Uterus (tissue), 3 donors: ENCODE measurements at regions not wholly inside any gene's neighbourhood (a gene's known extent, or its start where the extent isn't known, plus 50 kb on each side); places are given as distances from the start of the nearest gene placed in this dataset.
A peak's percentile ranks its signal among the peaks of the same experiment; 100 is the strongest.

ENCODE experiments used
- DNase-seq, 2 donors: peaks; one replicate each; pipeline ENCODE4 v3.0.0-alpha.2; 2019 to 2020
- H3K27ac ChIP-seq, 2 donors: fragments of 200-600 bp; sonication (generic); 1 replicate in 1 of 2; 2 replicates in 1 of 2; pipeline ENCODE4 v1.5.1; 2016 to 2018
- H3K27me3 ChIP-seq, 2 donors: fragments of 200-600 bp; sonication (generic); one replicate each; pipeline ENCODE4 v1.5.1; 2018 to 2019; ENCODE audit warnings: control low read depth in 1 of 2
- H3K36me3 ChIP-seq, 2 donors: fragments of 200-600 bp; sonication (generic); one replicate each; pipeline ENCODE4 v1.5.1; 2019; ENCODE audit warnings: control low read depth in 1 of 2
- H3K4me1 ChIP-seq, 2 donors: fragments of 200-600 bp; sonication (generic); one replicate each; pipeline ENCODE4 v1.5.1; 2018 to 2019; ENCODE audit warnings: control low read depth in 1 of 2
- H3K4me3 ChIP-seq, 2 donors: fragments of 200-600 bp; sonication (generic); 1 replicate in 1 of 2; 2 replicates in 1 of 2; pipeline ENCODE4 v1.5.1; 2018 to 2019; ENCODE audit warnings: mild to moderate bottlenecking in 1 of 2
- H3K9me3 ChIP-seq, 2 donors: fragments of 200-600 bp; sonication (generic); one replicate each; pipeline ENCODE4 v1.5.1; 2019; ENCODE audit warnings: control low read depth in 1 of 2
- CTCF ChIP-seq, 4 experiments: fragments of 200-600 bp in 2 of 4; fragments of 450-650 bp in 2 of 4; sonication (generic) in 2 of 4; IDR thresholded peaks; one replicate each; pipeline ENCODE4 v1.5.1; 2016 to 2019; ENCODE audit warnings: antibody characterized with exemption in 4 of 4, mild to moderate bottlenecking in 2 of 4, moderate library complexity in 1 of 4
- POLR2A ChIP-seq, 2 donors: fragments of 450-650 bp; IDR thresholded peaks; one replicate each; pipeline ENCODE4 v1.6.1; 2016; ENCODE audit warnings: antibody characterized with exemption in 2 of 2, mild to moderate bottlenecking in 1 of 2, moderate library complexity in 1 of 2
- intact Hi-C: fragments of 100-400 bp; cut with DNase I; formaldehyde crosslinking; loops from one replicate; pipeline ENCODE4 v1.15.1; 2023; ENCODE audit warnings: low total_unique reads
- donor health status: DM: yes; HTN: yes; CAD: no.

- Histone ChIP-seq H3K9me3 (no peaks in the 10 kb centered on the region), H3K36me3 (no peaks in the 10 kb centered on the region), H3K4me3 (no peak overlapping the region), H3K4me1 (peaks cover 0 to 7% of the 10 kb centered on the region in 2 donors), H3K27me3 (no peaks in the 10 kb centered on the region), H3K27ac (no peak overlapping the region)
- no peak for DNase-seq
- intact Hi-C loops: no loop called here
- TF ChIP-seq CTCF (IDR thresholded peaks at IDR 0.05): no peak
- TF ChIP-seq POLR2A (IDR thresholded peaks at IDR 0.05): no peak
These were observed 82.2 kb upstream of the LIFR start for GRCh38 chr5:38638656-38639055.

GRCh38 chr5:38639377-38640358, 83.2 kb upstream of the LIFR start:
- DNase-seq: no peak
- intact Hi-C loops: no loop called here
- H3K4me1 ChIP-seq: peaks cover 0 to 7% of the 10 kb centered on the region in 2 donors
- no peaks in the 10 kb centered on the region for H3K27me3 ChIP-seq
- no peaks in the 10 kb centered on the region for H3K9me3 ChIP-seq
- H3K4me3 ChIP-seq: no peak overlapping the region
- no peak overlapping the region for H3K27ac ChIP-seq
- H3K36me3 ChIP-seq: no peaks in the 10 kb centered on the region
- TF ChIP-seq POLR2A (IDR thresholded peaks at IDR 0.05) (no peak), CTCF (IDR thresholded peaks at IDR 0.05) (no peak)

GRCh38 chr5:38641003-38641402, 84.6 kb upstream of the LIFR start:
- H3K27me3 ChIP-seq: no peaks in the 10 kb centered on the region
- DNase-seq: no peak
- H3K4me1 ChIP-seq: peaks cover 0 to 7% of the 10 kb centered on the region in 2 donors
- H3K36me3 ChIP-seq: no peaks in the 10 kb centered on the region
- no peak overlapping the region for H3K27ac ChIP-seq
- TF ChIP-seq CTCF (IDR thresholded peaks at IDR 0.05): no peak
- no peak for TF ChIP-seq POLR2A (IDR thresholded peaks at IDR 0.05)
- H3K9me3 ChIP-seq: no peaks in the 10 kb centered on the region
- intact Hi-C loops: no loop called here
- H3K4me3 ChIP-seq: no peak overlapping the region

GRCh38 chr5:38642189-38642911, 85.9 kb upstream of the LIFR start:
- Histone ChIP-seq H3K27me3 (no peaks in the 10 kb centered on the region), H3K27ac (peak overlapping the region in 1 of 2 donors; percentile 33), H3K9me3 (no peaks in the 10 kb centered on the region), H3K4me1 (peaks cover 0 to 7% of the 10 kb centered on the region in 2 donors), H3K36me3 (no peaks in the 10 kb centered on the region), H3K4me3 (no peak overlapping the region)
- intact Hi-C loops: no loop called here
- TF ChIP-seq POLR2A (IDR thresholded peaks at IDR 0.05): no peak
- TF ChIP-seq CTCF (IDR thresholded peaks at IDR 0.05): no peak
- DNase-seq: no peak

GRCh38 chr5:38643616-38644015, 87.2 kb upstream of the LIFR start:
- Histone ChIP-seq H3K4me3 (no peak overlapping the region), H3K36me3 (no peaks in the 10 kb centered on the region), H3K27ac (no peak overlapping the region), H3K9me3 (no peaks in the 10 kb centered on the region), H3K27me3 (no peaks in the 10 kb centered on the region), H3K4me1 (peaks cover 0 to 7% of the 10 kb centered on the region in 2 donors)
- intact Hi-C loops: no loop called here
- TF ChIP-seq POLR2A (IDR thresholded peaks at IDR 0.05): no peak
- TF ChIP-seq CTCF (IDR thresholded peaks at IDR 0.05): no peak
- DNase-seq: no peak
